NCI-H1048 (cell line): ENCODE measurements at regions not wholly inside any gene's neighbourhood (a gene's known extent, or its start where the extent isn't known, plus 50 kb on each side); places are given as distances from the start of the nearest gene placed in this dataset.

Source experiments
- DNase-seq: peaks from one replicate; lab custom pipeline; 2025; lab: John Stamatoyannopoulos, UW

DNA sequence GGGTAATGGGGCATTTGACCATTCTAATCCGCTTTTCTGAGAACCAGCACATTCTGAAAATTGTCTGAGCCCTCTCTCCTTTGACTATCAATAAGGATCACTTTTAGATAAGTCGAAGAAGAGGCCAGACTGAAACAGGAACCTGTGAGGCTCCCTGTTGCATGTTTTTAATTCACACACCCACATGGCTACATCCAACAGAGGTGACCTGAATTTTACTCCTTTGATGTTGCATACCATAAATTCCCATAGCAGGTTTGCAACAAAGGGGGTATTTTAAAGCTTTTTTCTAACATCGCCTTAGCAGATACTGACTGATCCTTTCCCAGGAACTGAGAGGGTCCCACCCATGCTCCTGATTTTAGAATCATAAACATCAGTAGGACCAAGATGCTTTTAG lies 450.8 kb downstream of the USP25 start:
- DNase-seq: no peak

- no peak for DNase-seq
Measured at GRCh38 chr21:16181018-16181417, 451.2 kb downstream of the USP25 start.

DNA sequence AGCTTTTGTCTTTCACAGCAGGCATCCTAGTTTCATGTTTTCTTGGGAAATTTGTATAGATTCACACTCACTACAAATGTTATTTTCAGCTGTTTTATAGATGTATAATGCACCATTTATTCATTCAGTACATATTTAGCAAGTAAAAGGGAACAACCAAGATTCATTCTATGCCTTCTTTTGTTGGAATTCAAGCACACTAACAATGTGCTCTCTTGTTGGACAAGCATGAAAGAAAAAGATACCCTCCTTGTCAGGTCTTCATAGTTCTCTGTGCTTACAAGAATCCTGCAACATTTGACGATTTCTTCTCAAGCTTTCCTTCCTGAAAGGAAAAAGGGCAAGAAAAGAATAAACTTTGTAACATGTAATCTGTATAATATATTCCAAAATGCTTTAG lies 456.0 kb downstream of the USP25 start:
- DNase-seq: no peak

GRCh38 chr21:16186742-16187141 lies 457.0 kb downstream of the USP25 start:
- DNase-seq: no peak

DNA sequence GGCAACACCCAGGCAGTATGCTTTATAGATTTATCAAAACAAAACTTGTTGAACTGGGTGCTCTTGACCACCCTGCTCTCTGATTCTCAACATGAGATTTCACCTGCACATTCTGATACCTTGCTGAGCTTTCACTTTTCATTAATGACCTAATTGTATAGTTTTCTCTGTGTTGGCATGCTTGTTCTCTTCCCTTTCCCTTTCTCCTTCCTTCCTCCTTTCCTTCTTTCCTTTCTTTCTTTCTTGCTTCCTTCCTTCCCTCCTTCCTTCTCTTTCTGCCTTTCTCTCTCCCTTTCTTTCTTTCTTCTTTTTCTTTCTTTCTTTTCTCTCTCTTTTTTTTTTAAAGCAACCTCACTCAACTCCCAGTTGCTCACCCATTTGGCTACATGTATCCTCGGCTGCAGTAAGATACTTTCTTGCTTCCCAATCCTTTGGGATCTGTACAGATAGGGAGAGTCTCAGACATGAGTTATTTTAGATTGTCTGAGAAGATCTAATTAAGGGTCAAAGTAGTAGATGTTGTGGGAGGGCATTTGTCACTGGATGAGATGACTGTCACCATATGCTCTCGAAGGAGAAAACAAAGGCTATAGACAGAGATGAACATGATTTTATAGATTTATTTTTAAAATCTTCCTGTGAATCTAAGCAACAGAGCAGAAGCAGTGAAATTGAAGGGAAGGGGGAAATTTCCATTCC lies 458.0 kb downstream of the USP25 start:
- no peak for DNase-seq

GRCh38 chr21:16192902-16193301 lies 463.1 kb downstream of the USP25 start:
- no peak for DNase-seq

- no peak for DNase-seq
Measured at GRCh38 chr21:16193496-16194094, 463.8 kb downstream of the USP25 start.

DNA sequence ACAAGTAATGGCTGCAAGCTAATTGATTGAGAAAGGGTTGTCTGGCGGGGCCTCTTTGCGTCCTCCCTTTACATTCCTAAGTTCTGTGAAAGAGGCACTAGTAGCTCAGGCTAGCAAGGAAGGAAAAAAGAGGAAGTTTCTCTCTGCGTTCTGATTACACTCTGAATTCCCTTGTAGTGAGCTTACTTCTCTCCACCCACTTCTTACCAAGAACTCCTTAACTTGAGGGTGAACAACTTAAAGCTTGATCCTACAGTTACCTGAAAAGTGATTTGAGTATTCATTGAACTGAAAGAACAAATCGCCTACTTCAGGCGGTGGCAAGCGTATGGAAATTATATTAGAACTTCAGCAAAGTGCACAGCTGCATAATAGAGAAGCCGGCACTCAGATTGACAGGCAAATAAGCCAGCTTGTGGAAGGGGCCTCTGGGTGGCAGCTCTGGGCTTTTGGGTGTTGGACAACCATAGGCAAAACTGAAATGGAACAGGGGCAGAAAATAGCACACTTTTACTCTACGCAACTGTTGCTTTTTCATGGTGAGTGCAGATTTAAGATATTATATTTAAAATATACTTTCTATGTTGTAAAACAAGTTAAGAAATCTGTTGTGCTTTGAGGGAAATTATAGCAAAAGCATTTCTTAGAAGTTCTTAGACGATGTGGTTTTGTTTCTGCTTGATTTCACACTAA lies 464.5 kb downstream of the USP25 start:
- peak; percentile 31 for DNase-seq

GRCh38 chr21:16194788-16195537 lies 465.2 kb downstream of the USP25 start:
- no peak for DNase-seq

DNA sequence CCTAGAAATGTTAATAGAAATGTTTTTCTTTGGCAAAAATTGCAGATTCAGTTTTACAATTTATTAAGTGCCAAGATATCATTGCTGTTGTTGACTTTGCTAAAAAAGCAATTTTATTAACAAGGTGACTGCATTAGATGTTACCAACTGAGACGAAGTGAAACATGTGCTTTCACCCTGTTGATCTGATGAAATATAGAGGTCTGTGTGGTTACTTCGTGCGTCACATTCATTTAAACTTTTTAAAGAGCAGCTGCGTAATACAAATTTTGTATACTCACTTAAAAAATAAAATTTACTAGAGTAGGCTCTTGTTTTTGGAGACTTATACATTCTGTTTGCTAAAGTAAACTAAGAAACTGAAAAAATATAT lies 465.7 kb downstream of the USP25 start:
- DNase-seq: no peak

- no peak for DNase-seq
Measured at GRCh38 chr21:16196001-16196400, 466.2 kb downstream of the USP25 start.

DNA sequence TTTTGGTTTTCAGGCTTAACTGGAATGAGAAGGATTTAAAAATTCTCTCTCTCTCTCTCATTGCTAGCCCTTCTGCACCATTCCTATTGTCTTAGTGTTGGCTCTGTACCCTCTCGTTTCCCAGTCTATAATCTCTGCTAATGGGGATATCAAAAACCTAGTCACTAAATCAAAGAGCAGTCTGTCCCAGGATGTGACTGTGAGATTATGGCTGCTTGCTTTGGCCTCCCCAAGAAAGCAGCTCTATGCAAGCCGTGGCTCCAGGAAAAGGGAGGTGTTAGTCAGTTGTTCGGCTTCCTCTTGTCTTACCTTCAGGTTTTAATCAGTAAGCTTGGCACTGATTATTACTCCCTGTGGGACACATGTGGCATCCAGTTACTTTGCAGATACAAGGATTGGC lies 468.8 kb downstream of the USP25 start:
- no peak for DNase-seq

DNA sequence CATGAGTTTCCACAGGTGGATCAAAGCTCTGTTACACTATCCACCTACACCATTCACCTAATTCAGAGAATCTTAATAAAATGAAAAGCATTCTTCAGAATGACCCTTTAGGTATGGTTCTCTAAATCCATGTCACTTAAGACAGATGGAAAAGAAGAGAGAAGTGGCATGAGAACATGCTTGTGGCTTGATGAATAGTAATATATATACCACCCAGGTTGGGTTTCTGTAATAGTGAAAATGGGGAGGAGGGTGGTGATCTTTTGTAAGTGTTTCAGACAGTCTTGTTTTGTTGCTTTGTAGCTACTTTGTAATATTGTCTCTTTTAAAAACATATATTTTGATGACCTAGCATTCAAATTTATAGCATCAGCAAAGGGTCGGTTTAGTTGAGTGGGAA lies 469.8 kb downstream of the USP25 start:
- DNase-seq: no peak

GRCh38 chr21:16201718-16202117 lies 471.9 kb downstream of the USP25 start:
- DNase-seq: no peak

- DNase-seq: no peak
Measured at GRCh38 chr21:16205527-16205926, 475.7 kb downstream of the USP25 start.

GRCh38 chr21:16211339-16212303 lies 481.8 kb downstream of the USP25 start:
- no peak for DNase-seq

DNA sequence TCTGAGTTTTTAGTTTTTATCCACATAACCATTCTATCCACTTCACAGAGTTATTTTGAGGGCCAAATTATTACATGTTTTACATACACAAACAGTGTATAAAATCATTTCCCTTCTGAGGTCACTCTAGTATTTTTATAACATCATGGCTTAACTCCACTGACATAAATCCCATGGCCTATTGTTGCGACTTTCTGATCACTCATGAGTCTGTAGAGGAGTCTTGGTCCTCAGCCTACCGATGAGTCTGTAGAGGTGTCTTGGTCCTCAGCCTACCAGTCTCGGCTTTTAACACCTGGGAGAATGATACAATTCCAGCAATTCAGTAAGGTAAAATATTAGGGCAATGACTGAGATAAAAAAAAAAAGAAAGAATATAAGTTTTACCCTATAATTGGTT lies 483.7 kb downstream of the USP25 start:
- DNase-seq: no peak

DNA sequence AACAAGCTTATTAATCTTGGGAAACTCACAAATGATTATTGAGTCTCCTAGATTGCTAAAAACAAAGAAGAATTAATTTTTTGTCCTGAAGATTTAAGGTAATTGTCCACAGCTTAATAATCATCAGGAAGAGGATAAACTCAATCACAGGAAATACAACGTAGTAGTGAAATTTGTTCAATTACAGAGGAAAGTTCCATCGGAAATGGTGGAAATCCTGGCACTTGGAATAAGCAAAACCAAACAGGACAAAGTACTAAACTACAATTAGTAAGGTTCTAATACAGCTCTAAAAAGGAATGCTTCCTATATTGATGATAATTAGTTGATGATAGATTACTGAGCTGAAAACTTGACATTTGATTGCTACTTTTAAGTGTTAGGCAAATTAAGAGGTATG lies 485.4 kb downstream of the USP25 start:
- DNase-seq: no peak

- no peak for DNase-seq
Measured at GRCh38 chr21:16215663-16216183, 485.9 kb downstream of the USP25 start.

GRCh38 chr21:16216288-16216962 lies 486.6 kb downstream of the USP25 start:
- DNase-seq: no peak
